ENCODE measurements at regions not wholly inside any gene's neighbourhood (a gene's known extent, or its start where the extent isn't known, plus 50 kb on each side); places are given as distances from the start of the nearest gene placed in this dataset.
A peak's percentile ranks its signal among the peaks of the same experiment; 100 is the strongest.
"Not testable (repeated sequence)": the region's sequence is repeated elsewhere in the genome, so short reads cannot be mapped to it uniquely, and the experiment has no call there.

DNA sequence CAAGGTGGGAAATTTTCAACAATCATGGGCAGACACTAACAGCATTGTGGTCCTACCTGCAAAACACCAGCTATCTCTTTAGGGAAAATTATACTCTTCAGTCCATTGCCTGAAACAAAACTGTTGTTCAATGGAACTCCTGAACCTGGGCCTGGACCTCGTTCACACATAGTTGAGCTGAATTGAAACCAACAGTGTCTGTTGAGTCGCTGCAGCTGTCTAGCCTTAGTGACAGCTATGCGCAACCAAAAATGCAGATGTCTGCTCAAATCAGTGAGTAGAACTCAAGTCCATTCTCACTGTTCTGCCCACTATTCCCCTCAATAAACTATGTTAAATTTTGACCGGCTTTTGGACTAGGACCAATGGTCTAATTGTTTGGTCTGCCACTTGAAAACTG, 286.2 kb downstream of the TFAP2A start:
- DNase-seq (ENCODE audit: low spot score) = no peak

DNA sequence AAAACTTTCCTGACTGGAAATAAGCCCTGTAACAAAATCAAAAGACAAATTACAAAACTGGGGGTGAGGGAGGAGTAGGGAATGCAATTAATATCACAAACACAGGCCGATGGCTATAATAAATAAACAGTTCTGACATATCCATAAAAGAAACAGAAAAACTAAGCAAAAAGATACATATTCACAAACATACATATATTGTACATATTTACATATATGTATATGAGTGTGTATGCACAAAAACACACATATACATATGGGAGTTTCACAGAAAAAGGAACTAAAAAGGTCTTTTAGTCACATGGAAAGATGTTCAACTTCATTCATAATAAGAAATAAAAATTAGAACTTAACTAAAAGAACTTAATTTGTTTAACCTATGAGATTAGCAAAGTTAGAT, 292.7 kb downstream of the TFAP2A start:
- no peak for DNase-seq (ENCODE audit: low spot score)

DNA sequence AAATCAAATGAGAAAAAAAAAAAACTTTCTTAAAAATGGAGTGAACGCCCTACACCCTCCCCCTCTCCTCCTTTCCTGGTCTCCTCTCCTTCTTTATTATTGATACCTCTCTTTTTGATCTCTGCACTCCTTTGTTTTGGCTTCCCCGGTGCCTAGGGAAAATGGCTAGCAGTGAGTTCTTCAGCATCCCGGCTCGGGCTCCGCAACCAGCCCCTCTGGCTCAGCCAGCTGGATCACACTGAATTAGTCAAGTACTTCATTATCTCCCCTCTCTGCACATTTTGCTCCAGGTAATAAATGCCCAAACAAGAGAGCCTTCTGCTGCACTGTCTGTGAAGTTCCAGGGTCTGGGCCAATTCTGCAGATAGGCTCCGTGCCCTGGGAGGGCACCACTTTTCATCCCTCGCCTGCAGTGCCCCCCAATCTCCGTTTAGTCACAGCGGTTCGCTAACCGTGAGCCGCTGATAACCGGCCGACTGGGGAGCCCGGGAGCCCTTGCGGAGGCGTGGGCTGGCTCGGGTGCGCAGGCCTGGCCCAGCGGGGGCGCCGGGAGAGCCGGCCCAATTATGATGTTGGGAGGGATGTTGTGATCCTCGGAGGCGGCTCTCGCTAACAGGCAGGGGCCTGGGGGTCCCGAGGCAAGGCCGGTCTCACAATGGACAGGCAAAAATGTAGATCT, 301.9 kb downstream of the TFAP2A start:
- DNase-seq (ENCODE audit: low spot score) = no peak

DNA sequence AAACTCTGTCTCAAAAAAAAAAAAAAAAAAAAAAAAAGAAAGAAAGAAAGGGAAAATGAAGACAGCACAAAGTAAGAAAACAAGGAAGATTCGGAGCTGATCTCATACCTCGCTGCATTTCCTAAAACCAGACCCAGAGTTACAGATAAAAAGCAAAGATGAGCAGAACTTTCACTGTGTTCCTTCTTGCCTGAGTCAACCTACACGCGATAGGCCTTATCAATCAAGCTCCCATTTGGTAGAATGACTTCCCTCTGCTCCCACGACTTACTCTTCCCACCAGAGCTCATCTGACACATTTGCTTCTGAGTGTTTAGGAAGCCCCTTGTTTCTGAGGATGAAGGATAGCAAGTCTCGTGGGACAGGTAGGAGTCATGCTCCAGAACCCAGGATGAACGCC, 302.9 kb downstream of the TFAP2A start:
- no peak for DNase-seq (ENCODE audit: low spot score)

DNA sequence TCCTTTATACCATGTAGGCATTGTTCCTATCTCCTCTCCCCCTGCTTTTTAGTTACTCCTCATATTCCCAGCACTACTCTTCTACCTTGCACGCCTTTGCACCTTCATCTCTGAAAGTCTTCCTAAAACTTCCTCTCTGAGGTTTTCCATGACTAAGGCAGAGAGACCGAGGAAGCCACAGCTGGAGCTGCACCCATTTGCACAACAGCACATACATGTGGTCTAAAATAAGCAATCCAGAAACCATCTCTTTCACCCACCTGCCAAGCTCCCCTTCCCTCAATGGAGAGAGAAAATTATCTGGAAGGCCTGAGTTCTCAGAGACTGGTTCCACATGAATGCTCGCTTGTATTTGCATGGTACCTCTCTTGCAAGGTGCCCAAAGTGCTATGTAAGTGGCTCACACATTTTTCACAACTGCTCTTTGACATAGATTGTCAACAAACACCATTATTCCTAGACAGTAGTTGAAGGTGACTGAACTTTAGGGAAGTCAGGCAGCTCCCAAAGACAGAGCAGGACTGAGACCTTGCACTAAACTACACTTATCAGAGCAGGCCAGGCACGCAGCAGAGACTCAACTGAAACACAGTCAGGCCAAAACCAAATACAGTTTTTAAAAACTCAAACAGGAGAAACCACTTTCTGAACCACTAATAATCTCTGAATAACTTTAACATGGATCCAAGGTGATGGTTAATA, 313.2 kb downstream of the TFAP2A start:
- DNase-seq (ENCODE audit: low spot score) = no peak

DNA sequence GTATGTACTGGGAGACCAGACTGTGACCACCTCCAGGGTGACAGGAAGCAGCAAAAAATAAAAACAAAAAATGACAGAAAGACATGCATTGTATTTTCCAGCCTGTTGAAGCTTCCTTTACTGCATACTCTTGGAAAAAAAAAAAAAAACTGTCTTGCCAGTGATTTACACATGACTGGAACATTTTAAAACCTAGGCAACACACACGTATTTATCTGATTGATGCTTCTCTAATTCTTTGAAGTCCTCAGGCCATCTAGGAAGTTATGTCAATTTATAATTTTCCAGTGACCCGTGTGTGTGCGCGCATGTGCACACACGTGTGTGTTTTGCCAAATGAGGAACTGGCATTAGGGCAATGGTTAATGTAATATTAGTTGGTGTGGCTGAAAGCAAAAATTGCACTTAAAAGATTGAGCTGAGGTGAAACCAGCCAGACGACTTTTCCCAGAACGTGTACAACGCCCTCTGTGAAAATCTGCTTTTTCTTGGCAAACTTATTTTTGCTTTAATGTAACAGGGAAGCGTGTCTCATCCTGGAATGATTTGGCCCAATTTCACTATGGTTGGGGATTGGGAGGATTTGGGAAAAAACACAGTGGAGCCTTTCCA, 315.2 kb downstream of the TFAP2A start:
- no peak for DNase-seq (ENCODE audit: low spot score)

DNA sequence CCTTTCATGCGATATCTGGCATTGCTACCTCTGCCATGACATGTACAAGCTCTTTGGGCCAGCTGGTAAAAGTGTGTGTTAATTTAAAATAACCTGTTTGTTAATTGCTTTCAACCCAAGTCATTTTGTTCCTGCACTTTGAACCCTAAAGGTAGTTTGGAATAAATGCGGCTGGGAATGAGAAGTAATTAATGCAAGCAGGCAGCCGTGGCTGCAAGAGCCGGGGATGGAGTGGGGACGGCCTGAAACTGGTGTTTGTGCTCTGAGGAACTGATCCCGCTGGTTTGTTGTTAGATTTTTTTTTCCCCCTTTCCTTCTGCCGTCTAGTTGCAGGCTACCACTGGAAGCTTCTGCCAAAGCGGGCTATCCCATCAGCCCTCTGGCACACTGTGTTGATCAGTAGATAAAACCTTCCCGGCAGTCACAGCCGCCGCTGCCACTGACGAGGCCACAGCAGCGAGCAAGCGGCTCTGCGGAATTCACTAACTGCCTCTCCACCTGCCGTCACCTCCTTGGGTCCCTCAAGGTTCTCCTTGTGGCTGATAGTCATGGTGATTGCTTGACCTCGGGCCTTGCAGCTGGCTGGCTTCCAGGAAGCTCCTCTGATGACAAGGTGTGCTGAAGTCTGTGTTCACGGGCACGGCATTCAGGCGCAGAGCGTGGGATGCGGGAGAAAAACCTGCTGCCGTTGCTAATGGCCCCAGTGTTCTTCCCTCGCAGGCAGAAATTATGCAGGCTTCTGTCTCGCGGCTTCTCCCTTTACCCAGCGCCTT, 315.9 kb downstream of the TFAP2A start:
- DNase-seq (ENCODE audit: low spot score) = no peak

DNA sequence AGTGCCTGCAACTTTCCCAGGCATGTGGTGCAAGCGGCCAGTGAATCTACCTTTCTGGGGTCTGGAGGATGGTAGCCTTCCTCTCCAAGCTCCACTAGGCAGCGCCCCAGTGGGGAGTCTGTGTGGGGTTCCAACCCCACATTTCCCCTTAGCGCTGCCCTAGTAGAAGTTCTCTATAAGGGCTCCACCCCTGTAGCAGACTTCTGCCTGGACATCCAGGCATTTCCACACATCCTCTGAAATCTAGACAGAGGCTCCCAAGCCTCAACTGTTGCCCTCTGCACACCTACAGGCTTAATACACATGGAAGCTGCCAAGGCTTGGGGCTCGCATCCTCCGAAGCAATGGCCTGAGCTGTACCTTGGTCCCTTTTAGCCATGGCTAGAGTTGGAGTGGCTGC, 321.6 kb downstream of the TFAP2A start:
- no peak for DNase-seq (ENCODE audit: low spot score)

DNA sequence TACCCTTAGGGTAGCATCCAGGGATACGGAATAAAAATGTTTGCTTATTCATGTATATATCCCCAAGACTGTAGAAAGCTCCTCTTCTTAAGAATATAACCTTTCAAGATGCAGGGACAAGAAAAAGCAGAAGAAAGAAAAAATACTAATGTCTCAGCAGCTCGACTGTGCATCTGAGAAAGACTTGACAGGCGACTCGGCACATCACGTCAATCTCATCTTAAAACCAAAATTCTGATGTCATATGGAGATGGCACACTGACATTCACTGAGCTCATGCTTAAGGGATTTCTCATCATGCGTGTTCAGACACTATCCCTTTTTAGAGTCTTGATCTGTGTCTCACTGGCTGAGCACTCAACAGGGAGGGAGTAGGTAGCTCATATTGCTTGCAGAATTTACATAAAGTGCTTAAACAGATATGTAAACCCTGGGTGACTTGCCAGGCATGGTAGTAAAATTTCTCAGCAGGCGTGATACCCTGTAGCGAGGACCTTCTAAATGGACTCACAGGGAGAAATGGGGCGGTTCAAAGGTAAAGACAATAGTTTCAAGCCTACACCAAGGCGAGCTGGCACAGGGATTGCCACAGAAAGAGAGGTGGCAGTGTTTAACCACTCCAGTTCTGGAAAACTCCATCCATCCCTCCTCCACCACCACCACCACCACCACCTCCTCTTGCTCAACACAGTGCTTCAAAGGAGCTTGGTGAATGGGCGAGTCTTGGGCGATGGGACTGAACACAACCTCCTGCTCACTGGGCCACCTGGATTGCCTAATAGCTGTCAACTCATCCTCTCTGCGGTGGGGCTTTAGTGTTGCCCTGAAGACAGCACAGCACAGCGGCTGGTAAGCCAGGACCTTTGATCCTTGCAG, 330.5 kb downstream of the TFAP2A start:
- DNase-seq (ENCODE audit: low spot score) = peak; percentile 5

DNA sequence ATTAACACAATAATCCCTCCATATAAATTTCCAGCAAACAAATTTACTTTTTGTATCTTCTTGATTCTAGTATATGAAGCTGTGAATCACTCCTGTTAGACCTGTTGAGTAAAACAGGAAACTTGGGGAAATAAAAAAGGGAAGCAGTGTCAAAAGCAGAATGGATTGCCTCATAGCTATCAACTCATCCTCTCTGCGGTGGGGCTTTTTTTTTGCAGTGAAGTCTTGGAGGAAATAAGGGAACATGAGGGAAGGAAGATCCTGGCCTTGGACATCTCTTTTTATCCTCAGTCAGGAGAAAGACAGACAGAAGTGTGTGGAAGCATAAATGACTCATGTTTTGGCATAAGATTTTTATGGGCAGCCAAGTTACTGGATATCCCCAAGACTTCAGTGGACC, 332.5 kb downstream of the TFAP2A start:
- DNase-seq (ENCODE audit: low spot score) = no peak

DNA sequence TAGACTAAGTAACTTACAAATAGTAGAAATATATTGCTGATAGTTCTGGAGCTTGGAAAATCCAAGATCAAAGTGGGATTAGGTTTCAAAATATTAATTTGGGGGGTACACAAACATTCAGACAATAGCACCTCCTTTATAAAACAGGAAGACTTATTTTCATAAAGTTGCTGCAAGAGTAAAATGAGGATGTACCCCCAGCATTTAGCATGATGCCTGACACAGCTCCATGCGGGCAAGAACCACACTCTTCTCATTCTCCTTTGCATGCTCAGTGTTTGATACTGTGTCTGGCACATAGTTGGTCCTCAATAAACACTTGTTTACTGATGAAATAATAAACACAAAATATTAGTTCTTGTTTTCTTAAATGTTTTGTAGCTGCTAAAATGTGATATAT, 332.9 kb downstream of the TFAP2A start:
- DNase-seq (ENCODE audit: low spot score) = no peak

DNA sequence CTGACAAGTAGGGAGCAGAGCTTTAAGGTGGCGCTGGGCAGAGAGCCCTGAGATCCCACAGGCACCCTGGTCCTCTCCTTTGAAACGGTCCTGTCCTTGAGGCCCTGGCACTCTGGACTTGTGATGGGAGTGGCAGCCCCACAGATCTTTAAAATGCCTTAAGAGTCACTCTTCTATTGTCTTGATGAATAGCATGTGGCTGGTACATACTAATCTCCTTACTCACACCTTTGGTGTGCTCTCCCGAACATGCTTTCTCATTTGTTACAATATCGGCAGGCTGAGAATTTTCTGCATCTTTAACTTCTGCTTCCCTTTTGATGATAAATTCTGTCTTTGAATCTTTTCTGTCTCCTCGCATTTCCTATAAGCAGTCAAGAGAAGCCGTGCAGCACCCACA, 333.8 kb downstream of the TFAP2A start:
- no peak for DNase-seq (ENCODE audit: low spot score)

DNA sequence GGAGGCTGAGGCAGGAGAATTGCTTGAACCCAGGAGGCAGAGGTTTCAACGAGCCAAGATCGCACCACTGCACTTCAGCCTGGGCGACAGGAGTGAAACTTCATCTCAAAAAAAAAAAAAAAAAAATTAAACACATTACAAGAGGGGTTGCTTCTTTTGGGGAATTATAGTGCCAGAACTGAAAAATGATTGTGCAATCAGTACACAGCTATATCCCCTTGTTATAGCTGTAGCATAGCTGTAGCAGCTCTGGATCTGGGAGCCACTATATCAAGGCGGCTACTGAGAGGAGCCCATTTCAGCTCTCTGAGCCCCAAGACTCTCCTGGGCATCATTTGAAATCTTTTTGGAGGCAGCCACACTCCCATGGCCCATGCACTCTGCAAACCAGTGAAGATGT, 334.3 kb downstream of the TFAP2A start:
- DNase-seq (ENCODE audit: low spot score) = no peak

DNA sequence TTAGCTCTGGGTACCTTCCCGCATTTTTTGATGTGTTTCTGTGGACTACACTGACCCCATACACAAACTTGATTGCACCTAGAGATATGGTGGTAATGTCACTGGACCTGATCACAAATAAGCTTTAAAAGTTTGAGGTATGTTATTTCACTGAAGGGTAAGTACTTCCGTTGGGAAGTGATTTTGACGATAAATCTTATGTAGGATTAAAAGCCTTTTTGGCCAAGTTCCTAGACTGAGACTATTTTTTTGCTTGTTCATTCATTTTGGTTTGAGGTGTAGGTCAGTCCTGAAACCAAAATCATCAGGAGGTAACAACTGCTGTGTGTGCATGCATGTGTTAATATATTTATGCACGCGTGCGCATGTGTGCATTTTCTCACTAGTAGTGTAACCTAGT, 336.3 kb downstream of the TFAP2A start:
- no peak for DNase-seq (ENCODE audit: low spot score)

DNA sequence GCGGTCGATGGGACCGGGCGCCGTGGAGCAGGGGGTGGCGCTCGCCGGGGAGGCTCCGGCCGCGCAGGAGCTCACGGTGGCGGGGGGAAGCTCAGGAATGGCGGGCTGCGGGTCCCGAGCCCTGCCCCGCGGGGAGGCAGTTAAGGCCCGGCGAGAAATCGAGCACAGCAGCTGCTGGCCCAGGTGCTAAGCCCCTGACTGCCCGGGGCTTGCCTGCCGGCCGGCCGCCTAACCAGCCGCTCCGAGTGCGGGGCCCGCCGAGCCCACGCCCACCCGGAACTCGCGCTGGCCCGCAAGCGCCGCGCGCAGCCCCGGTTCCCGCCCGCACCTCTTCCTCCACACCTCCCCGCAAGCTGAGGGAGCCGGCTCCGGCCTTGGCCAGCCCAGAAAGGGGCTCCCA, 340.1 kb downstream of the TFAP2A start:
- DNase-seq (ENCODE audit: low spot score) = not testable (repeated sequence)

DNA sequence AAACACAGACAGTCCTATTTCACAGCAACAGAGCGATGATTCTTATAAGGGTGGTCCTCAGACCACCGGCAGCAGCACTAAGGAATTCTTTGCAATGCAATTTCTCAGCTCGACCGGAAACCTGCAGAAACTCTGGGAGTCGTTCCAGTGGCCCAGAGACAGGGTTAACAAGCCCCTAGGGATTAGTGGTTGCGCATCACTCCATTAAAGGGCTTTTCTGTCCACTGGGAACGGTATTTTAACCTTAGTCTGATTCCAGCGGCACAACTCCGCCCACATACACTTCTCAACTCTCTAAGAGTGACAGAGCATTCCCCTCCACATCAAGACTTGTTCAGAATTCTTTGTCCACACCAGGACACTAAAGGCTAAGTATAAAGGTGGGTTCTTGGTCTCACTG, 341.5 kb downstream of the TFAP2A start:
- DNase-seq (ENCODE audit: low spot score) = no peak

DNA sequence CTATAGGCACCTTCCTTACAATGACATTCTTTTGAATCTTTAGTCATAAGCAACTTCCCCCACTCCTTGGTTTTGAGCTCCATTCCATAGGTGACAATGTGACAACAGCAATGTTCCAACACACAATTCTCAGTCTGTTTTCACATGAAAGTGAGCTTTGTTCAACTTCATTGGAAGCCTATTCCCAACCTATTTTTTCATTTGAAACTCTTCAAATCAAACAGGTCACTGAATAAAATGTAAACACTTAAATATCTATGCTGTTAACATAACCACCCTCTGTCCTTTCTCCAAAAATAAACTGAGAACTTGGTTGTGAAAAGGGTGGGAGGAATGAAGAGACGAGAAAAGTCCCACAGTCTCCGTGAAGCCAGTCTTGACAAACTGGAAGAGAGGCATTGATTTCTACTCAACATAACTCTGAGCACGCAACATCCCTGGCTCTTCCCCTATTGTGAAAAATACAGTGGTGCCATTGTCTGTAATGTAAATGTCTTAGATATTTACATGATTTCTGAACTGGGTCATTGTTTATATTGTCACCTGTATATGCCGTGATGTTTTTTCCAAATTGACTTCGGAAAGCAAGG, 343.1 kb downstream of the TFAP2A start:
- no peak for DNase-seq (ENCODE audit: low spot score)

DNA sequence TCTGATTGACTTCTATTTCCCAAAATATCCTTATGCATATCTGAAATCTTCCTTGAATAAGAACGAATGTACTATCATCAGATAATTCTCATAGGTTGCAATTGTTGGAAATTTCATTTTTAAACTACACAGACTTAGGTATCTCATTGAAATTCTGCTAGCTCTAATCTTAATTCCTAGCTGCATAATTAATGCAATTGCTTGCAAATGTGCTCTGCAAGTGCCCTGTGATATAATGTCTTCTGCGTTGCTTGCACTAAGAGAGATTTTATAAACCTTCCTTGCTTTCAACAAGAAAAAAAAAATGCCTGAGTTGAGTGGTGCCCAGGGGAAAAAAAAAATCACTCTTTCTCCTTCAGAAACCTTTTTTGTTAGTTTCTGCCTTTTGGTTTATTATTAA, 354.9 kb downstream of the TFAP2A start:
- no peak for DNase-seq (ENCODE audit: low spot score)

DNA sequence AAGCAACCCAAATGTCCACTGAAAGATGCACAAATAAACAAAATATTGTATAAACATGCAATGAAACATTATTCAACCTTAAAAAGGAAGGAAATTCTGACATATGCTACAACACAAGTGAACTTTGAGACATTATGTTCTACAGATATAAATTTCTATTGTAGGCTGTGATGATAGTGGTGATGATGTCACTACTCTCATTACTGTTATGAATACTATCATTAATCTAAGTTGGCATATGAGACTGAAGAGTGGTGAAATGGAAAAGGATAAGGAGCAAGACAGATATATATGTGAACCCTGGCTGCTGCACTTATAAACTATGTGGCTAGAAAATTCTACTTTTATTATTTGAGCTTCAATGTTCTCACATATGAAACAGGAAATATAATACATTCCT, 360.2 kb downstream of the TFAP2A start:
- no peak for DNase-seq (ENCODE audit: low spot score)

DNA sequence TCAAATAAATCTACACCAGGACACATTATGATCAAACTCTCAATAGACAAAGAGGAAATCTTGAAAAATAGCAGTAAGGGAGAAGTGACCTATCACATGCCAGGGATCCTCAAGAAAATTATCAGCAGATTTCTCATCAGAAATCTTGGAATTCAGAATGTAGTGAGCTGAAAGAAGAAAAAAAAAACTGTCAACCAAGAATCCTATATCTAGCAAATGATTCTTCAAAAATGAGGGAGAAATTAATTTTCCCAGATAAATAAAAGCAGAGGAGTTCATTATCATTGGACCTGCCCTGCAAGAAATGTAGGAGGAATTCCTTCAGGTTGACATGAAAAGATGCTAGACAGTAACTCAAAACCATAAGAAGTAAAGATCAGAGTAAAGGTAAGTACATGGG, 363.6 kb downstream of the TFAP2A start:
- no peak for DNase-seq (ENCODE audit: low spot score)

Measured in HuH-7 (cell line).